HG03520 (cell line): ENCODE measurements at regions not wholly inside any gene's neighbourhood (a gene's known extent, or its start where the extent isn't known, plus 50 kb on each side); places are given as distances from the start of the nearest gene placed in this dataset.
"Not testable (repeated sequence)": the region's sequence is repeated elsewhere in the genome, so short reads cannot be mapped to it uniquely, and the experiment has no call there.

Experiments
- ATAC-seq: cut with Tn5 transposase; IDR thresholded peaks from one replicate; pipeline ENCODE4 v1.9.1; 2021; ENCODE audit warnings: mild to moderate bottlenecking, moderate library complexity; ENCODE audit not compliant: unreplicated experiment

DNA sequence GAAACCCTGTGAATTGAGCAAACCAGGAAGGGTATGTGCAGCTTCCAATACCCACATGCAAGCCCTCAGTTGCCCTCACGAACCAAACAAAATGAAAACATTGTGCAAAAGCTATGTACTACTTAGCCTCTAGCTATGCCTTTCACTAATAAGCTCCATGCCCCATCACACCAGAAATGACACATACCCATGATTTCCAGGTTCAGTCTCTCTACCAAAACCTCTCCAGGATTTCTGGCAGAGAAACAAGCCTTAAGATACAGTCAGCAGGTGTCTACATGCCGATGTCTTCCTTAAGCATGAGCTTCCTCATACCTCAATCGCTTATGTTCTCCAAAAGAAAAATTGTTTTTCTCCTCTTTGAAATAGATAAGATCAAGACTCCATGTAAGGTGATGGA lies 527.8 kb upstream of the AUTS2 start:
- no peak for ATAC-seq

DNA sequence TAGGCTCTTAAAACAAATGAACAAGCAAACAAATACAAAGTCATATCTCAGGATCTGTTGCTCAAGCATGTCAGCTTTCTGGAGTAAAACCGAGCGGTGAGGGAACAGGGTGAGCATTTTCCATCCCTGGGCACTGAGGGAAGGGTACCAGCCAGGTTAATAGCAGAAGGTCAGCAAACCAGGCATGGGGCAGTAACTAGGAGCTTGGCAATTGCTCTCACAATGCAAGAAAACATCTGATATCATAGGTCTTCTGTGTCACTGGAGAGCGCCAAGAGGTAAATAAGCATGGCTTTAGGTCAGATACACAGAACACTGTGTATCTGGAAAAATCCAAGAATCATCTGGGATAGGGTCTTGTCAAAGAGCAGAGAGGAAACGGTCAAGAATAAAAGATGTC lies 521.7 kb upstream of the AUTS2 start:
- no peak for ATAC-seq

DNA sequence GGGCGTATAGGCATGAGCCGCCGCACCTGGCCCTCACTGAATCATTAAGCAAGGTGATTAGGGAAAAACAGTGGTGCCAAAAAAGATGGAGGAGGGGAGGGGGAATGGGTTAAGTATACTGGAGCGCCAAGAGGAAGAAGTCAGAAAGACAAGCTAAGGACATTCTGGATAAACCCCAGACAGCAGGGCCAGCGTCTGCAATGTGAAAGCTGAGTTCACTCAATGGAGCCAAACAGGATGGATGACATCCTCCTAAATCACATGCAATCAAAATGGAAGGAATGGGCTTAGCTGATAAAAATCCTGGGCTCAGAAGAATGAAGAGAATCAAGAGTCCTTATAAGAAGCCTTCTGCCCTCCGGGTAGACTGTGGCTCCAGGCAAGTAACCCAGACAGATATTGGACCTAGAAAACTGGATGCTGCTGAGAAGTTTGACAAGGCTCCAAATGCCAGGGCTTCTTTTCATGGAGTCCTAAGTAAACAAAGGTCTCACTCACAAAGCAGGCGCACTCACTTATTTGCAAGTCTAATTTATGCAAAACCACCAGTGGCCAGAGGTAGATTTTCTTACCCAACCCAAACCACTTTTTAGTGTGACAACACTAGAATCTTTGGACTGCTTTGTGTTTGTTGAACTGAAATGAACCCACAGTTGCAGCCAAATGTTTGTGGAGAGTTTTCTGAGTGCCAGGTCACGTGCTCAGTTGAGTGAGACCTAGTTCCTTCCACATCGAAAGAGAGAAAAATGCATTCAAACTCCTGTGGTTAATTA lies 519.1 kb upstream of the AUTS2 start:
- ATAC-seq, result no peak

DNA sequence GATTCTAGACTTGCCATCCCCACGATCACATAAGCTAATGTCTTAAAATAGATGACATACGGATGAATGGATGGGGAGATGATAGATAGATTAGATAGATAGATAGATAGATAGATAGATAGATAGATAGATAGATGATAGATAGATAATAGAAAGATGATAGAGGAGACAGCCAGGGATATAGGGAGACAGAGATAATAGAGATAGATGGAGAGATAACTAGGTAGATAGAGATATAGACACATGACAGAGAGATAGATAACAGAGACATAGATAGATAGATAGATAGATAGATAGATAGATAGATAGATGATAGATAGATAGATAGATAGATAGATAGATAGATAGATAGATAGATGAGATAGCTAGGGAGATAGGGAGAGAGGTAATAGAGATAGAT lies 511.0 kb upstream of the AUTS2 start:
- not testable (repeated sequence) for ATAC-seq

DNA sequence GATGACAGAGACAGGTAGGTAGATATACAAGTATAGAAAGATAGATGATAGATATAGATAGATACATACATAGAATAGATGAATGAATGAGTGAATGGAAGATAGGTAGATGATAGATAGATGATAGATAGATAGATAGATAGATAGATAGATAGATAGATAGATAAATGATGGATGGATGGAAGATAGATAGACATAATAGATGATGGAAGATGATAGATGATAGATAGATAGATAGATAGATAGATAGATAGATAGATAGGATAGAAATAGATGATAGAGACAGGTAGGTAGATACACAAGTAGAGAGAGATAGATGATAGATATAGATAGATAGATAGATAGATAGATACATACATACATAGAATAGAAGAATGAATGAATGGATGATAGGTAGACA lies 510.1 kb upstream of the AUTS2 start:
- ATAC-seq, result no peak

DNA sequence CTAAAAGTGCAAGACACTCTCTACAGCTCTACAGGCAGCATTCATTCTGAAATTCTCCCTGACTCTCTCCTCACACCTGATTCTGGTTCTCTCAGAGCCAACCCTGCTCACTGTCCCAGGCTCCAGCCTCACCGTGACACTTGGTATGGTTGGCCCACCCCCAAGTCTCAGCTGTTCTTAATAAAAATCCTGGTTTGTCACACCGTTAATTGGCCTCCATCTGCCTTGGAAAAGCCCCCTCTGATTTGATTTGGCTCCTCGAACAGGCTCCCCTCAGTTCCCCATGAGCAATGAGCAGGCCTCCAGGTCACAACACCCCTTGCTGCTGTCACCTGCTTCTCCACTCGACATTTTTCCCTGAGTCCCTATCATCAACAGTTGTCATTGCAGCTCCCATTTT lies 507.3 kb upstream of the AUTS2 start:
- no peak for ATAC-seq

DNA sequence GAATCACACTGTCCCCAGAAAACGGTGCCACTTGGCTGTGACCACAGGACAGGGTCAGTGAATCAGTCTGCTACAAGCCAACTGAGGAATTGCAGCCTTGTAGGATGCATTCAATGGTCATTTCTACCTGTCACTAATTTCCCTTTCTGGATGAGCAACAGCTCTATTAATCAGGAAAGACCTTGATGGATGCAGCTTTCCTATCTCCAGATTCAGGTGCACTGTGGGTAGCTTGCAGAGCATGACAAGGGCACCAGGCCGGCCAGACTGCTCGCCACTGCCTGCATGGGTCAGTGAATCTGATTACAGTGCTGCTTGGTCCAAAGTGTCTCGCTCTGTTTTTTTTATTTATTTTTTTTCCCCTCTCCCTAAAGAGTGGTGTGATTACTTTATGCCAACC lies 506.8 kb upstream of the AUTS2 start:
- ATAC-seq, result no peak

DNA sequence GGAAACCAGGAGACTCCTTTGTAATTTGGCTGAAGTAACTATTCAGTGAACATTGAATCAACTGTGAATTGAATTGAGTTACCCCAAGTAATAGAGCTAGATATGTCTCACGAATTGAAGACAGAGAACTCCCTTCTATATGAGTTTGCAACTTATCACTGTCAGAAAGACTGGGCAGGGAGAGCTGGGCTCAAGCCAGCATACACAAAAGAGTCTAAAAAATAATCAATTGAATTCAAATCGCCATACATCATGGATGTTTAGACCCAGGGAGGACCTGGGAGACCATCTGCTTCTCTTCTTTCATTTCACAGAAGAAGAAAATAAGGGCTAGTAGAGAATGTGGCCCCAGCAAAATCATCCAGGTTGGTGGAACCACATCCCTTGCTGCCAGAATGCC lies 503.1 kb upstream of the AUTS2 start:
- ATAC-seq, result no peak

DNA sequence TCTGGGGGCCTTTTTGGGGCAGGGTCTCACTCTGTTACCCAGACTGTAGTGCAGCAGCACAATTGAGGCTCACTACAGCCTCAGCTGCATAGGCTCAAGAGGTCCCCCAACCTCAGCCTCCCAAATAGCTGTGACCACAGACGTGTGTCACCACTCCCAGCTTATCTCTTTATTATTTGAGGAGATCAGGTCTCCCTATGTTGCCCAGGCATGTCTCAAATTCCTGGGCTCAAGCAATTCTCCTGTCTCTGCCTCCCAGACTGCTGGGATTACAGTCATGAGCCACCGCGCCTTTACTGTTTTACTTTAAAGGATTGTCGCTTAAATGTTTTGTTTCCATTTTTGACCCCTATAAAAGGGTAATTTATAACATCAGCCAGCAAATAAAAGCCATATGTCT lies 502.6 kb upstream of the AUTS2 start:
- ATAC-seq, result no peak

DNA sequence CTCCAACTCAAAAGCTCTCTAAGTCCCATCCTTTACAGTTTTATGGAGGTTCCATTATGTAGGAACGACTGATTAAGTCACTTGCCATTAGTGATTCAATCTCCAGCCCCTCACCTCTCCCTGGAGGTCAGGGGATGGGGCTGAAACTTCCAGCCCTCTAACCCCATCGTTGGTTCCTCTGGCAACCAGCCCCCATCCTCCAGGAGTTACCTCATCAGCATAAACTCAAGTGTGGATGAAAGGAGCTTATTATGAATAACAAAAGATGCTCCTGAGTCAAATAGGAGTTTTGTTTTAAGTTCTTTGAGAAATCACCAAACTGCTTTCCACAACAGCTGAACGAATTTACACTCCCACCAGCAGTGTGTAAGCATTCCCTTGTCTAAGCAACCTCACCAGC lies 494.3 kb upstream of the AUTS2 start:
- no peak for ATAC-seq

DNA sequence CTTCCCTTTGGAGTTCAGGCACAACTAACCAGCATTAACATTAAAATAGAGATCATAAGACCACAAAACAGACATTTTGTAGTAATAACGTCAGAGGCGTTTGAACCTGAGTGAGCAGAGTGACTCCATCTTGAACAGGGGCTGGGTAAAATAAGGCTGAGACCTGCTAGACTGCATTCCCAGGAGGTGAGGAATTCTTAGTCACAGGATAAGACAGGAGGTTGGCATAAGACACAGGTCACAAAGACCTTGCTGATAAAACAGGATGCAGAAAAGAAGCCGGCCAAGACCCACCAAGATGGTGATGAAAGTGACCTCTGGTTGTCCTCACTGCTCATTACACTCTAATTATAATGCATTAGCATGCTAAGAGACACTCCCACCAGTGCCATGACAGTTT lies 493.2 kb upstream of the AUTS2 start:
- no peak for ATAC-seq

DNA sequence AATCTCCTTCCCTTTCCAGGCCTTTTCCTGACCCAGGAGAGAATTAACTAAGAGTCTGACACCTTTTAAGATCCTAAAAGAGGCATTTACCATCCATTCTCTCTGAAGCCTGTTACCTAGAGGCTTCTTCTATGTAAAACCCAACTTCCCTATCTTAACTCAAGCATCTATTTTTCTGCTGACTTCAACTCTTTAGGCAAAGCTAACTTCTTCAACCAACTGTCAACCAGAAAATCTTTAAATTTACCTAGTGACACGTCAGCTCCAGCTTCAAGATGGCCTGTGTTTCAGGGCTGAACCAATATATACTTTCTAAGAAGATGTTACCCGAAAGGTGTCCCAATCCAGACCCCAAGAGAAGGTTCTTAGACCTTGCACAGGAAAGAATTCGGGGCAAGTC lies 492.3 kb upstream of the AUTS2 start:
- no peak for ATAC-seq

DNA sequence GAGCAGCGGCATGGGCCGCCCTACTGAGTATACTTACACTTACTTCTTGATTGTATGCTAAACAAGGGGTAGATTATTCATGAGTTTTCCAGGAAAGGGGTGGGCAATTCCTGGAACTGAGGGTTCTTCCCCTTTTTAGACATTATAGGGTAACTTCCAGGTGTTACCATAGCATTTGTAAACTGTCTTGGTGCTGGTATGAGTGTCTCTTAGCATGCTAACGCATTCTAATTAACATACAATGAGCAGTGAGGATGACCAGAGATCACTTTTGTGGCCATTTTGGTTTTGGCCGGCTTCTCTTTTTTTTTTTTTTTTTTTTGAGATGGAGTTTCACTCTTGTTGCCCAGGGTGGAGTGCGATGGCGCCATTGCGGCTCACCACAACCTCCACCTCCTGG lies 491.8 kb upstream of the AUTS2 start:
- not testable (repeated sequence) for ATAC-seq

DNA sequence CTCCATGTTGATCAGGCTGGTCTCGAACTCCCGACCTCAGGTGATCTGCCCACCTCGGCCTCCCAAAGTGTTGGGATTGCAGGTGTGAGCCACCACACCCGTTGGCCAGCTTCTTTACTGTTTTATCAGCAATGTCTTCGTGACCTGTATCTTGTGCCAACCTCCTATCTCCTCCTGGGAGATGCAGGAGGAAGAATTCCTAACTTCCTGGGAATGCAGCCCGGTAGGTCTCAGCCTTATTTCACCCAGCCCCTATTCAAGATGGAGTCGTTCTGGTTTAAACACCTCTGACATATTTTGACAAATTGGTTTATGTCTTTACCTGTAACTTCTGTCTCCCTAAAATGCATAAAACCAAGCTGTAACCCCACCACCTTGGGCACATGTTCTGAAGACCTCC lies 491.3 kb upstream of the AUTS2 start:
- not testable (repeated sequence) for ATAC-seq

DNA sequence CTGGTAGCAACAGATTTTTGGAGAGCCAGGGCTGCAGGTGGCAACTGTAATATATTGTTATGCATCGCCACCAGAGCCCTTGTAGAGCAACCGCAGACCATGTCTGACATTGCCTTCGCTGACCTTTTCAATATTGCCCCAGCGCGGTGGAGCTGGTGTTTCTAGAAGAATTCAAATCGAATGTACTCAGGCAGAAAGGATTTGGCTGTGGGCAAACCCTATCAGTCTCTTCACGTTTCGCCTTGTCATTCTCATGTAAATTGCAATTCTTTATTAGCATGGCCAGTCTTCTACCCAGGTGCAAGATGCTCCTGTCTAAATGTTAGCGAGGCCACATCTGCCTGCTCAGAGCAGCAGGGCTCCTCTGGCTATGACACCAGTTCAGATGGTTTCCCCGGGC lies 490.2 kb upstream of the AUTS2 start:
- ATAC-seq, result no peak

DNA sequence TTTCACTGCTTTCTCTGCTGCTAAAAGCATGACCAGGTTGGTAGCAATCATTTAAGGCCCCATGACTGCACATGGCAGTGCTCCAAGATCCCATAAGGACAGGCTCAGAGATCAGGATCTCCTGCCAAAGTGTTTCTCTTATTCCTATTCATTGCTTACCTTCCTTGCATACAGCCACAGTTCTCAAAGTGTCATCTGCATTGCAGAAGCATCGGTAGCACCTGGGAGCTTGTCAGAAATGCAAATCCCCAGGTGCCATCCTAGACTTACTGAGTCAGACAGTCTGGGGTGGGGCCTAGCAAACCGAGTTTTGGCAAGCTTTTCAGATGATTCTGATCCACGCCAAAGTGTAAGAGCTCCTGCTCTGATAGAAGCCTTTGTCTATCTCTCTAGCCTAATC lies 489.0 kb upstream of the AUTS2 start:
- no peak for ATAC-seq

DNA sequence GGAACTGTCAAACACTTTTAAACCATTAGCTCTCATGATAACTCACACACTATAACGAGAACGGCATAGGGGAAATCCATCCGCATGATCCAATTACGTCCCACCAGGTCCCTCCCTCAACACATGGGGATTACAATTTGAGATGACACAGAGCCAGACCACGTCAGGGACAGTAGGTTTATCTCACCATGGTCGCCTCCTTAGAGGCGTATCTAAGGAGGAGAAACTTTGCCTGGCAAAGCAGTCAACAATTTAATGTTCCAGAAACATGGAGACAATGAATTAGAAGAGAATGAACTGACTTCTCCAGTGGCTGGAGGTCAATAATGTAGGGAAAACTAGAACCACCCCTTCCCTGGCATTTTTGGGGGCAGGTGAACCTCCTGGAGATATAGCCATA lies 488.4 kb upstream of the AUTS2 start:
- ATAC-seq, result no peak

DNA sequence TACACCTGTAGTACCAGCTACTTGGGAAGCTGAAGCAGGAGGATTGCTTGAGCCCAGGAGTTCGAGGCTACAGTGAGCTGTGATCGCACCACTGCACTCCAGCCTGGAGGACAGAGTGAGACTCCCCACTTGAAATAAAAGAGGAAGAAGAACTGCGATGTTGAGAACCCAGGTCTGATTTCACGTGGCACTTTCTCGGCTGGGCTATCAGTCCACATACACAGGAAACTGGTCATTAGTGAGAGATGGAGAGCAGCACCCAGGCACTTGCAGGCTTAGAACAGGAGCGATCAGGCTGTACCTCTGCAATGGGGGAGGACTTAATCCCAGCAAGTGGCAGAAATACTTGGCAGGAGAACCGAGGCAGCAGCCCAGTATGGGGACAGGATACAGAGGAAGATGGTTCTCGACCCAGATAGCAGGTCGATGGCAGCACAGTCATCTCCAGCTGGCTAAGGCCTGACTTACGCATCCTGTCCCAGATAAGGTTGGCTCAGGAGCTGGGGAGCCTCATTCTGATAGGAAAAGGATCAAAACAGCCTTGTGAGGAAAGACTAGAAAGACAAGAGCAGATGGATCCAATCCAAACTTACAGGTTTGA lies 487.7 kb upstream of the AUTS2 start:
- ATAC-seq, result no peak

DNA sequence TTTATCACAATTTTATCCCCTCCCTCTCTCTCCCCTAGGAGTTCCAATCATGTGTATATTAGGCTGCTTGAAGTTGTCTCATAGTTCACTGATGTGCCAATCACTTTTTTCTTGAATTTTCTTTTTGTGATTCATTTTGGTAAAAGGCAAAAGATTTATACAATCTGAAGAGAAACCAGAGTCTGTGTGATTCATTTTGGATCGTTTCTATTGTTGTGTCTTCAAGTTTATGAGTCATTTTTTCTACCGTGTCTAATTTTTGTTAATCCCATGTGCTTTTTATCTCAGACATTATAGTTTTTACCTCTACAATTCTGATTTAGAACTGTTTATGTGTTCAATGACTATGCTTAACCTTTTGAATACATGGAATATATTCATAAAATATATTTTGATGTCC lies 483.9 kb upstream of the AUTS2 start:
- ATAC-seq, result no peak

DNA sequence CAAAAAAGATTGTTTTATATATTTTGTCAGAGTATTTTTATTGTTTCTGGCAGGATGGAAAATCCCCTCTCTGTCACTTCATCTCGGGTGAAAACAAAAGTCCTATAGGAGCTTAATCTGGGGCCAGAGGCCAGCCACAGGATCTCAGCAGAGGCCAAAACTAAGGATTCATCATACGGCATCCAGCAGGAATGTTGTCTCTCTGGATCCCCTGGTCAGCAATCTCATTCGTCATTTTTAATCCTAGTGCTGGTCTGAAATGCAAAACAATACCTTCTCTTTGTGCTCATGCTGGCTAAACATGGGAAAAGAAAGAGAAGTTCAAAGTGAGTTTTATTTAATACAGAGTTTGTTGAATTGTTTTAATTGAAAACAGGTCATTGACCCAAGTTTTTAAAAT lies 482.5 kb upstream of the AUTS2 start:
- ATAC-seq, result no peak

DNA sequence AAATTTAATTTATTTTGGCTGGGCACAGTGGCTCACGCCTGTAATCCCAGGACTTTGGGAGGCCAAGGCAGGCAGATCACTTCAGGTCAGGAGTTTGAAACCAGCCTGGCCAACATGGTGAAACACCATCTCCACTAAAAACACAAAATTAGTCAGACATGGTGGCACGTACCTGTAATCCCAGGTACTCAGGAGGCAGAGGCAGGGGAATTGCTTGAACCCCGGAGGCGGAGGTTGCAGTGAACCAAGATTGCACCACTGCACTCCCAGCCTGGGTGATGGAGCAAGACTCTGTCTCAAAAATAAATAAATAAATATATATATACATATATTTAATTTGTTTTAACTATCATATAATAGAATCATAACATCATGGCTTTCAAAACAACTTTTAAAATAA lies 482.1 kb upstream of the AUTS2 start:
- ATAC-seq, result not testable (repeated sequence)

DNA sequence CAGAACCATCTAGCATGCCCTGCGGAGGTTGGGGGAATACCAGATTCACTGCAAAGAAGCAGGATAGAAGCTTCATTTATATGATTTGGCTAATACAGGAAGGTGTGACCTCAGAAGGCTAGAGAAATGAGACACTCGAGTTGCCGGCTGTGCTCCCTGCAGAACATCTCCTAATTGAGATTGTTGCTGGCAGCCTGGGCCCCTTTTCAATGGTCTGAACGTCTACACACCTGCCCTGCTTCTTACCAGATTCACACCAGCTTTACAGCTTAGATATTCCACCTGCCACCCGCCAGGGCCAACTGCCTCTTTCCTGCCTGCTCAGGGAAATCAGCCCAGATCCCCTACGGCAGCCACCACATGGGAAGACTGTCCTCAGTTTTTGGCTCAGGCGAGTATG lies 475.3 kb upstream of the AUTS2 start:
- ATAC-seq, result no peak

DNA sequence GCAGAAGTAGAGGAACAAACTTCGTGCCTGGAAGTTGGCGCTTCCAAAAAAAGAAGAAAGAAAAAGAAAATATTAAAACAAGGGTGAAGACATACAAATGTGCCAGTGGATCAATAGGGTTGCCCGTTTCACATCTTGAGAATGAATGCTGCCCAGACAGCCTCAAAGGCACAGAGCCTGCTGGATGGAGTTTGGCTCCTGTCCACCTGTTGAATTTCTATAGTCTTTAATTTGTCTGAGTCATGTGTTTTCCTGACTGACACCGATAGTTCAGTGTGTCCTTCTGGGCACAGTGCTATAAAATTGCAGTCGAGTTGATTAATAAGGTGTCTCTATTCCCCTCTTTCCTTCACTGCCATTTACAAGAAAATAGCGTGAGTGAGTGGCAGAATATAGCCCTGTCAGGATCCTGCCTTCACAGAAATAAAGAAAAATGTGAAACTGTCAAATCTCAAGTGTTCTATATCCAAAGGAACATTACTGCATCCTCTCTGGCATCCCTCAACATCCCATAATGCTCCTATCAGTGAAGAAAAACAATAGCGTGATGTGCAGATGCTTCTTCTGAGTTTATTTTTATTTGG lies 471.3 kb upstream of the AUTS2 start:
- no peak for ATAC-seq
